PFSK-1 (cell line): ENCODE measurements at regions not wholly inside any gene's neighbourhood (a gene's known extent, or its start where the extent isn't known, plus 50 kb on each side); places are given as distances from the start of the nearest gene placed in this dataset.

Experiments used
- FOXP2 ChIP-seq: optimal IDR thresholded peaks from 2 replicates; pipeline ENCODE3; 2011; ENCODE audit warnings: borderline replicate concordance, control low read depth, inconsistent platforms; ENCODE audit not compliant: insufficient read depth; ENCODE audit errors: extremely low read length, extremely low read depth
- POLR2AphosphoS5 ChIP-seq: IDR thresholded peaks from 2 replicates; pipeline ENCODE4 v1.6.1; 2012; ENCODE audit warnings: low read depth, mild to moderate bottlenecking, control low read depth, low read length, moderate library complexity
- SIN3A ChIP-seq: IDR thresholded peaks from 2 replicates; pipeline ENCODE4 v1.6.1; 2012; ENCODE audit warnings: mild to moderate bottlenecking, low read length, moderate library complexity, borderline replicate concordance; ENCODE audit not compliant: insufficient read depth
- TAF1 ChIP-seq: IDR thresholded peaks from 2 replicates; pipeline ENCODE4 v1.6.1; 2012; ENCODE audit warnings: low read length, control low read depth, borderline replicate concordance; ENCODE audit not compliant: insufficient read depth
- TF ChIP-seq, protein P1 (sequence below), 2 experiments: IDR thresholded peaks; 2 replicates each; pipeline versions ENCODE4 v1.6.1 to v1.8.0; 2011 to 2012; ENCODE audit warnings: low read depth in 2 of 2, low read length in 2 of 2, control low read depth in 1 of 2, inconsistent platforms in 1 of 2, mild to moderate bottlenecking in 1 of 2, moderate library complexity in 1 of 2; ENCODE audit not compliant: insufficient read depth in 1 of 2

DNA sequence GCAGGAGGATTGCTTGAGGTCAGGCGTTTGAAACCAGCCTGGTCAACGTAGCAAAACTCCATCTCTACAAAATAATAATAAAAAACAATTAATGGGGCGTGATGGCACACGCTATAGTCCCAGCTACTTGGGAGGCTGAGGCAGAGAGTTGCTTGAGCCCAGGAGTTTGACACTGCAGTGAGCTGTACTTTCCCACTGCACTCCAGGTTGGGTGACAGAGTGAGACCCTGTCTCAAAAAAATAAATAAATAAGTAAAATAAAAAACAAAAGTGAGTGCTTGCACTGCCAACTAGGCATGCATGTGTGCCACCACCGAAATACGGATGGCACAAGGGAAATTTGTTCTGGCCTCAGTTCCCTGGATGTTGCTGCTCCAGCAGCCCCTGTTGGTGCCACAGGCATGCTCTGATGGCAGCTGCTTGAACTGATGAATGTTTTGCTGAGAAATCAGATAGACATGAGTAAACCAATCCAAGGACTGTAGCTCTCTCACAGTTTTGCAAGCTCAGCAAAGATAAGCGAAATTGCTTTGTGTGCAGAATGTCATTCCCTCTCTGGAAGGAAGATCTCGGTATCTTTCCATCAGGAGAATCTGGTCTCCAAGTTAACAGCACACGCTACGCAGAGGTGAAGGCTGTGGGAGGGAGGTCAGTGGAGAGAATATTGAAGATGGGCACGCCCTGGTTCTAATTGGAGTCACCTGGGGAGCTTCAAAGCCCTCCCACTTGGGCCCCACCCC lies 188.0 kb upstream of the SLC24A3 start:
- TF ChIP-seq TAF1 (no peak), POLR2AphosphoS5 (no peak), SIN3A (no peak), FOXP2 (no peak)
- TF ChIP-seq, protein P1, sequence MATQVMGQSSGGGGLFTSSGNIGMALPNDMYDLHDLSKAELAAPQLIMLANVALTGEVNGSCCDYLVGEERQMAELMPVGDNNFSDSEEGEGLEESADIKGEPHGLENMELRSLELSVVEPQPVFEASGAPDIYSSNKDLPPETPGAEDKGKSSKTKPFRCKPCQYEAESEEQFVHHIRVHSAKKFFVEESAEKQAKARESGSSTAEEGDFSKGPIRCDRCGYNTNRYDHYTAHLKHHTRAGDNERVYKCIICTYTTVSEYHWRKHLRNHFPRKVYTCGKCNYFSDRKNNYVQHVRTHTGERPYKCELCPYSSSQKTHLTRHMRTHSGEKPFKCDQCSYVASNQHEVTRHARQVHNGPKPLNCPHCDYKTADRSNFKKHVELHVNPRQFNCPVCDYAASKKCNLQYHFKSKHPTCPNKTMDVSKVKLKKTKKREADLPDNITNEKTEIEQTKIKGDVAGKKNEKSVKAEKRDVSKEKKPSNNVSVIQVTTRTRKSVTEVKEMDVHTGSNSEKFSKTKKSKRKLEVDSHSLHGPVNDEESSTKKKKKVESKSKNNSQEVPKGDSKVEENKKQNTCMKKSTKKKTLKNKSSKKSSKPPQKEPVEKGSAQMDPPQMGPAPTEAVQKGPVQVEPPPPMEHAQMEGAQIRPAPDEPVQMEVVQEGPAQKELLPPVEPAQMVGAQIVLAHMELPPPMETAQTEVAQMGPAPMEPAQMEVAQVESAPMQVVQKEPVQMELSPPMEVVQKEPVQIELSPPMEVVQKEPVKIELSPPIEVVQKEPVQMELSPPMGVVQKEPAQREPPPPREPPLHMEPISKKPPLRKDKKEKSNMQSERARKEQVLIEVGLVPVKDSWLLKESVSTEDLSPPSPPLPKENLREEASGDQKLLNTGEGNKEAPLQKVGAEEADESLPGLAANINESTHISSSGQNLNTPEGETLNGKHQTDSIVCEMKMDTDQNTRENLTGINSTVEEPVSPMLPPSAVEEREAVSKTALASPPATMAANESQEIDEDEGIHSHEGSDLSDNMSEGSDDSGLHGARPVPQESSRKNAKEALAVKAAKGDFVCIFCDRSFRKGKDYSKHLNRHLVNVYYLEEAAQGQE (IDR thresholded peaks at IDR 0.05; ENCODE audit: insufficient read depth in 1 of 2, low read depth in 2 of 2, low read length in 2 of 2), result no peak

DNA sequence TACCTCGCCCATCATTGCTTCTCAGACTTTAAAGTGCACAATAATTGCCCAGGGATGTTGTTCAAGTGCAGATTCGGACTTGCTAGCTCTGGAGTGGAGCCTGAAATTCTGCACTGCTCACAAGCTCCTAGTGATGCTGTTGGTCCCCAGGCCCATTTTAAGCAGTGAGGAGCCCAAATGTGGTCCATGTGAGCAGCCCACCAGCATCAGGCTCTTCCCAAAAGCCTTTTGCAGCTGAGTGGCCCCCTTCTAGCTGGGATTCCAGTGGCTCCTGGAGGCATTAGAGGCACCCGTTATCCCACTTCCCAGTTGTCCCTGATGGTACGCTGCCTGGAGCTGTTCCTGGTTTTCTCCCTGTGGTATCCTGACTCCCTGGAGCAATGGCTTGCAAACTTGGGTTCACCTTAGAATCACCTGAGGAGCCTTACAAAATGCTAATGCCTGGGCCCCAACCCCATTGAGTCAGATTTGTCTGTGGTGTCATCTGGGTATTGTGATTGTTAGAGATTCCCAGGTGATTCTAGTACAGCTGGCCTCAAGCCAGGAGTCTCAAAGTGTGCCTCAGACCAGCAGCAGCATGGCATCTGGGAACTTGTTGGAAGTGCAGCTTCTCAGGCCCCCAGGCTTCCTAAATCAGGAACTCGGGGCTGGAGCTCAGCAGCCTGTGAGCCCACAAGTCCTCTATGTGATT lies 186.9 kb upstream of the SLC24A3 start:
- no peak for TF ChIP-seq SIN3A
- TF ChIP-seq POLR2AphosphoS5, result no peak
- no peak for TF ChIP-seq TAF1
- no peak for TF ChIP-seq FOXP2
- TF ChIP-seq, protein P1 (IDR thresholded peaks at IDR 0.05; ENCODE audit: insufficient read depth in 1 of 2, low read depth in 2 of 2, low read length in 2 of 2), result no peak

DNA sequence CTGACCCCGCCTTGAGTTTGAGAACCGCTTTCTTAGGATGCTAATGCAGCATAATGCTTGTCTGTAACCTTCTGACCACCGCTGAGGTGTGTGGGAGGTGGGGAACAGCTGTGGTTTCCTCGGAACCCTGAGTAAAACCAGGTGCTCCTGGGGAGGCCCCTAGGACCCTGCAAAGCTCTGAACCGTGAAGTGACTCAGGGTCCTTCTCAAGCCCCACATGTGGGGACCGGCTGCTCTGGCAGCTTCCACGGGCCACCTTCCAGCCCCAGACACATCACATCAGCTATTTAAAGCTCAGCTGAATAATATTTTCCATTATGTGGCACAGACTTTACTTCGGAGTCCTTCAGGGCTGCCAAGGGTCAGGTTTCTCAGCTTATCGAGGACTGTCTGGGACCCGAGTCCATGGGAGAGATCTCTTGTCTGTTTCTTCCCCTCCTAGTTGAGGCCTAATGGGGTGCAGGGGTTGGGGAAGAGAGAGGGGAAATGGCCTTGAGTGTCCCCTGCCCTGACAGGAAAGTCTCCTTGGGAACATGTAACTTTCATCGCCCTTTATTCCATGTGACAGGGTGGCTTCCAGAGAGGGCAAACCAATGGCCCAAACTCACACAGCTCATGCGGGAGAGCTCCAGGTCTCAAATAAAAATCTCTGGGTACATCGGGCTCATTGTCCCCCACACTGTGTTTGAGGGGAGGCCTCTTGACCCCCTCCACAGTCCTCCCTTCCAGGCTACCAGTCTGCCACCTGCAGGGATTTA lies 186.1 kb upstream of the SLC24A3 start:
- no peak for TF ChIP-seq TAF1
- TF ChIP-seq FOXP2, result no peak
- TF ChIP-seq POLR2AphosphoS5, result no peak
- TF ChIP-seq, protein P1 (IDR thresholded peaks at IDR 0.05; ENCODE audit: insufficient read depth in 1 of 2, low read depth in 2 of 2, low read length in 2 of 2), result no peak

DNA sequence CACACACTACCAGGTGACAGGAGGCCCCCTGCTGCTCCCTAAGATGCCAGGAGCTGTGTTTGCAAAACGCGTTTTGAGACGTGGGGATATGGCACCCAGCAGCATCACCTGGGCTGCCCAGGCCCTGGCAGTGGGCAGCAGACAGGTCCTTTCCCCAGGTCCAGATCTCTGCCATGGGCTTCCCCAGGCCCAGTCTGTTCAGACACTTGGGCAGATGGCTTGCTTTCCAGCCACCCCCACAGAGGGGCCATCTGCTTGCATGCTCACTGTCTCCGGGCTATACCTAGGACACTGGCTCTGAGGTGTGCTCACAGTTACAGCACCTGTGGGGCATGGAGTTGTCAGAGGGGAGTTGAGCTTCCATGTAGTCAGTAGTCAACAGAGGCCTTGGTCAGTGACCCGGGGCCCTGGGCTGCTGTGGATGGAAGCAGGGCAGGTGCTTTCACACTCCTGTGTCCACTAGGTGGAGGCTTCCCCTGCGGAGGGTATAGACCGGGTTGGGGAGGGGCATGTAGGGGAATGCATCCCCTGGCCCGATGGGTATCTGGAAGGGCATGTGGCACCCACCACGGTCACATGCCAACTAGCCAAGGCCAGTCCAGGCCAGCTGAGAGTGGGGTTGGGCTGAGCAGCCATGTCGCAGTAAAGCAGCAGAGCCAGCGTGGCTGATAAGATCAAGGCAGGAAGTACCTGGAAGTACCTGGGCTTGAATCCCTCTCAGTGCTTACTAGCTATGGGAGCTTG lies 185.4 kb upstream of the SLC24A3 start:
- no peak for TF ChIP-seq FOXP2
- TF ChIP-seq TAF1, result no peak
- TF ChIP-seq SIN3A, result no peak
- no peak for TF ChIP-seq POLR2AphosphoS5
- TF ChIP-seq, protein P1 (IDR thresholded peaks at IDR 0.05; ENCODE audit: insufficient read depth in 1 of 2, low read depth in 2 of 2, low read length in 2 of 2), result no peak
